ENCODE measurements at regions not wholly inside any gene's neighbourhood (a gene's known extent, or its start where the extent isn't known, plus 50 kb on each side); places are given as distances from the start of the nearest gene placed in this dataset.

DNA sequence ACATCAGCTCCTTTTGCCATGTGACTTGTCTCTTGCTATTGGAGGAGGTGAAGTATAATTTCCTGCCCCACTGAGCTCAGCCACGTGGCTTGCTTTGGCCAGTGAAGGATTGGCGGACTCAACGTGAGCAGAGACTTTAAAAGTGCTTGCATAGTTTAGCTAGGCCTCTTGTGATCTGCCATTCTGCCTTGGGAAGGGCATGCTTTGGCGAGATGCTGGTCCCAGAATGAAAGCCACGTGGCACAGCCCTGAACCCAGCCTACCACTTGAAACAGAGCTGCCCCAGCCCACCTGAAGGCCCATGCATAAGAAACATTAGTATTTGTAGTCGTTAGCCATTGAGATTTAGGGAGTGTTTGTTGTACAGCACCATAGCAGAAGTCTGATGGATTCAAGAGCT lies 148.2 kb downstream of the TMEM132E start:
- Mint-ChIP-seq H3K9me3 (peaks cover 5% of the 10 kb centered on the region; the same call in 2 of the 3 replicates), H3K4me3 (no peak overlapping the region), H3K36me3 (ENCODE audit: low read depth) (no peaks in the 10 kb centered on the region; the same call in 1 of the 3 replicates), H3K27ac (no peak overlapping the region), H3K4me1 (peaks cover 8% of the 10 kb centered on the region; the same call in 2 of the 3 replicates), H3K27me3 (ENCODE audit: insufficient read depth, low read depth, poor library complexity) (peaks cover 6% of the 10 kb centered on the region)
- Histone ChIP-seq H3K4me3 (no peak overlapping the region), H3K9me2 (ENCODE audit: insufficient read depth) (0 out of 2 replicates have a peak, but pooled peaks cover 4% of the 10 kb centered on the region), H3F3A (replicated peaks; ENCODE audit: low read depth) (no peaks in the 10 kb centered on the region), H3K36me3 (ENCODE audit: insufficient read depth) (no peaks in the 10 kb centered on the region), H3K27ac (ENCODE audit: low read depth) (no peak overlapping the region), H4K20me1 (replicated peaks; ENCODE audit: insufficient read depth) (no peaks in the 10 kb centered on the region), H2AFZ (no peak overlapping the region), H3K4me2 (no peak overlapping the region), H3K4me1 (ENCODE audit: insufficient read depth) (no peaks in the 10 kb centered on the region), H3K79me2 (replicated peaks; ENCODE audit: insufficient read depth) (no peaks in the 10 kb centered on the region), H3K27me3 (ENCODE audit: insufficient read depth) (no peaks in the 10 kb centered on the region)
- TF ChIP-seq CREB1 (CRISPR knock-in tag; IDR thresholded peaks at IDR 0.05; ENCODE audit: low read depth), result no peak
- TF ChIP-seq, protein P1, sequence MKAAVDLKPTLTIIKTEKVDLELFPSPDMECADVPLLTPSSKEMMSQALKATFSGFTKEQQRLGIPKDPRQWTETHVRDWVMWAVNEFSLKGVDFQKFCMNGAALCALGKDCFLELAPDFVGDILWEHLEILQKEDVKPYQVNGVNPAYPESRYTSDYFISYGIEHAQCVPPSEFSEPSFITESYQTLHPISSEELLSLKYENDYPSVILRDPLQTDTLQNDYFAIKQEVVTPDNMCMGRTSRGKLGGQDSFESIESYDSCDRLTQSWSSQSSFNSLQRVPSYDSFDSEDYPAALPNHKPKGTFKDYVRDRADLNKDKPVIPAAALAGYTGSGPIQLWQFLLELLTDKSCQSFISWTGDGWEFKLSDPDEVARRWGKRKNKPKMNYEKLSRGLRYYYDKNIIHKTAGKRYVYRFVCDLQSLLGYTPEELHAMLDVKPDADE (IDR thresholded peaks at IDR 0.05), result no peak
- TF ChIP-seq EZH2 (IDR thresholded peaks at IDR 0.05; ENCODE audit: low read depth, unreplicated experiment), result no peak
- TF ChIP-seq, protein P2, sequence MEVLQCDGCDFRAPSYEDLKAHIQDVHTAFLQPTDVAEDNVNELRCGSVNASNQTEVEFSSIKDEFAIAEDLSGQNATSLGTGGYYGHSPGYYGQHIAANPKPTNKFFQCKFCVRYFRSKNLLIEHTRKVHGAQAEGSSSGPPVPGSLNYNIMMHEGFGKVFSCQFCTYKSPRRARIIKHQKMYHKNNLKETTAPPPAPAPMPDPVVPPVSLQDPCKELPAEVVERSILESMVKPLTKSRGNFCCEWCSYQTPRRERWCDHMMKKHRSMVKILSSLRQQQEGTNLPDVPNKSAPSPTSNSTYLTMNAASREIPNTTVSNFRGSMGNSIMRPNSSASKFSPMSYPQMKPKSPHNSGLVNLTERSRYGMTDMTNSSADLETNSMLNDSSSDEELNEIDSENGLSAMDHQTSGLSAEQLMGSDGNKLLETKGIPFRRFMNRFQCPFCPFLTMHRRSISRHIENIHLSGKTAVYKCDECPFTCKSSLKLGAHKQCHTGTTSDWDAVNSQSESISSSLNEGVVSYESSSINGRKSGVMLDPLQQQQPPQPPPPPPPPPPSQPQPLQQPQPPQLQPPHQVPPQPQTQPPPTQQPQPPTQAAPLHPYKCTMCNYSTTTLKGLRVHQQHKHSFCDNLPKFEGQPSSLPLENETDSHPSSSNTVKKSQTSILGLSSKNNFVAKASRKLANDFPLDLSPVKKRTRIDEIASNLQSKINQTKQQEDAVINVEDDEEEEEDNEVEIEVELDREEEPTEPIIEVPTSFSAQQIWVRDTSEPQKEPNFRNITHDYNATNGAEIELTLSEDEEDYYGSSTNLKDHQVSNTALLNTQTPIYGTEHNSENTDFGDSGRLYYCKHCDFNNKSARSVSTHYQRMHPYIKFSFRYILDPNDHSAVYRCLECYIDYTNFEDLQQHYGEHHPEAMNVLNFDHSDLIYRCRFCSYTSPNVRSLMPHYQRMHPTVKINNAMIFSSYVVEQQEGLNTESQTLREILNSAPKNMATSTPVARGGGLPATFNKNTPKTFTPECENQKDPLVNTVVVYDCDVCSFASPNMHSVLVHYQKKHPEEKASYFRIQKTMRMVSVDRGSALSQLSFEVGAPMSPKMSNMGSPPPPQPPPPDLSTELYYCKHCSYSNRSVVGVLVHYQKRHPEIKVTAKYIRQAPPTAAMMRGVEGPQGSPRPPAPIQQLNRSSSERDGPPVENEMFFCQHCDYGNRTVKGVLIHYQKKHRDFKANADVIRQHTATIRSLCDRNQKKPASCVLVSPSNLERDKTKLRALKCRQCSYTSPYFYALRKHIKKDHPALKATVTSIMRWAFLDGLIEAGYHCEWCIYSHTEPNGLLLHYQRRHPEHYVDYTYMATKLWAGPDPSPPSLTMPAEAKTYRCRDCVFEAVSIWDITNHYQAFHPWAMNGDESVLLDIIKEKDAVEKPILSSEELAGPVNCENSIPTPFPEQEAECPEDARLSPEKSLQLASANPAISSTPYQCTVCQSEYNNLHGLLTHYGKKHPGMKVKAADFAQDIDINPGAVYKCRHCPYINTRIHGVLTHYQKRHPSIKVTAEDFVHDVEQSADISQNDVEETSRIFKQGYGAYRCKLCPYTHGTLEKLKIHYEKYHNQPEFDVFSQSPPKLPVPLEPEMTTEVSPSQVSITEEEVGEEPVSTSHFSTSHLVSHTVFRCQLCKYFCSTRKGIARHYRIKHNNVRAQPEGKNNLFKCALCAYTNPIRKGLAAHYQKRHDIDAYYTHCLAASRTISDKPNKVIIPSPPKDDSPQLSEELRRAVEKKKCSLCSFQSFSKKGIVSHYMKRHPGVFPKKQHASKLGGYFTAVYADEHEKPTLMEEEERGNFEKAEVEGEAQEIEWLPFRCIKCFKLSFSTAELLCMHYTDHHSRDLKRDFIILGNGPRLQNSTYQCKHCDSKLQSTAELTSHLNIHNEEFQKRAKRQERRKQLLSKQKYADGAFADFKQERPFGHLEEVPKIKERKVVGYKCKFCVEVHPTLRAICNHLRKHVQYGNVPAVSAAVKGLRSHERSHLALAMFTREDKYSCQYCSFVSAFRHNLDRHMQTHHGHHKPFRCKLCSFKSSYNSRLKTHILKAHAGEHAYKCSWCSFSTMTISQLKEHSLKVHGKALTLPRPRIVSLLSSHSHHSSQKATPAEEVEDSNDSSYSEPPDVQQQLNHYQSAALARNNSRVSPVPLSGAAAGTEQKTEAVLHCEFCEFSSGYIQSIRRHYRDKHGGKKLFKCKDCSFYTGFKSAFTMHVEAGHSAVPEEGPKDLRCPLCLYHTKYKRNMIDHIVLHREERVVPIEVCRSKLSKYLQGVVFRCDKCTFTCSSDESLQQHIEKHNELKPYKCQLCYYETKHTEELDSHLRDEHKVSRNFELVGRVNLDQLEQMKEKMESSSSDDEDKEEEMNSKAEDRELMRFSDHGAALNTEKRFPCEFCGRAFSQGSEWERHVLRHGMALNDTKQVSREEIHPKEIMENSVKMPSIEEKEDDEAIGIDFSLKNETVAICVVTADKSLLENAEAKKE (CRISPR knock-in tag; IDR thresholded peaks at IDR 0.05), result no peak
- TF ChIP-seq ZNF331 (CRISPR knock-in tag; IDR thresholded peaks at IDR 0.05; ENCODE audit: low read depth), result no peak
- TF ChIP-seq, protein P3, sequence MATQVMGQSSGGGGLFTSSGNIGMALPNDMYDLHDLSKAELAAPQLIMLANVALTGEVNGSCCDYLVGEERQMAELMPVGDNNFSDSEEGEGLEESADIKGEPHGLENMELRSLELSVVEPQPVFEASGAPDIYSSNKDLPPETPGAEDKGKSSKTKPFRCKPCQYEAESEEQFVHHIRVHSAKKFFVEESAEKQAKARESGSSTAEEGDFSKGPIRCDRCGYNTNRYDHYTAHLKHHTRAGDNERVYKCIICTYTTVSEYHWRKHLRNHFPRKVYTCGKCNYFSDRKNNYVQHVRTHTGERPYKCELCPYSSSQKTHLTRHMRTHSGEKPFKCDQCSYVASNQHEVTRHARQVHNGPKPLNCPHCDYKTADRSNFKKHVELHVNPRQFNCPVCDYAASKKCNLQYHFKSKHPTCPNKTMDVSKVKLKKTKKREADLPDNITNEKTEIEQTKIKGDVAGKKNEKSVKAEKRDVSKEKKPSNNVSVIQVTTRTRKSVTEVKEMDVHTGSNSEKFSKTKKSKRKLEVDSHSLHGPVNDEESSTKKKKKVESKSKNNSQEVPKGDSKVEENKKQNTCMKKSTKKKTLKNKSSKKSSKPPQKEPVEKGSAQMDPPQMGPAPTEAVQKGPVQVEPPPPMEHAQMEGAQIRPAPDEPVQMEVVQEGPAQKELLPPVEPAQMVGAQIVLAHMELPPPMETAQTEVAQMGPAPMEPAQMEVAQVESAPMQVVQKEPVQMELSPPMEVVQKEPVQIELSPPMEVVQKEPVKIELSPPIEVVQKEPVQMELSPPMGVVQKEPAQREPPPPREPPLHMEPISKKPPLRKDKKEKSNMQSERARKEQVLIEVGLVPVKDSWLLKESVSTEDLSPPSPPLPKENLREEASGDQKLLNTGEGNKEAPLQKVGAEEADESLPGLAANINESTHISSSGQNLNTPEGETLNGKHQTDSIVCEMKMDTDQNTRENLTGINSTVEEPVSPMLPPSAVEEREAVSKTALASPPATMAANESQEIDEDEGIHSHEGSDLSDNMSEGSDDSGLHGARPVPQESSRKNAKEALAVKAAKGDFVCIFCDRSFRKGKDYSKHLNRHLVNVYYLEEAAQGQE (IDR thresholded peaks at IDR 0.05; ENCODE audit: unreplicated experiment), result no peak
- TF ChIP-seq, protein P4, sequence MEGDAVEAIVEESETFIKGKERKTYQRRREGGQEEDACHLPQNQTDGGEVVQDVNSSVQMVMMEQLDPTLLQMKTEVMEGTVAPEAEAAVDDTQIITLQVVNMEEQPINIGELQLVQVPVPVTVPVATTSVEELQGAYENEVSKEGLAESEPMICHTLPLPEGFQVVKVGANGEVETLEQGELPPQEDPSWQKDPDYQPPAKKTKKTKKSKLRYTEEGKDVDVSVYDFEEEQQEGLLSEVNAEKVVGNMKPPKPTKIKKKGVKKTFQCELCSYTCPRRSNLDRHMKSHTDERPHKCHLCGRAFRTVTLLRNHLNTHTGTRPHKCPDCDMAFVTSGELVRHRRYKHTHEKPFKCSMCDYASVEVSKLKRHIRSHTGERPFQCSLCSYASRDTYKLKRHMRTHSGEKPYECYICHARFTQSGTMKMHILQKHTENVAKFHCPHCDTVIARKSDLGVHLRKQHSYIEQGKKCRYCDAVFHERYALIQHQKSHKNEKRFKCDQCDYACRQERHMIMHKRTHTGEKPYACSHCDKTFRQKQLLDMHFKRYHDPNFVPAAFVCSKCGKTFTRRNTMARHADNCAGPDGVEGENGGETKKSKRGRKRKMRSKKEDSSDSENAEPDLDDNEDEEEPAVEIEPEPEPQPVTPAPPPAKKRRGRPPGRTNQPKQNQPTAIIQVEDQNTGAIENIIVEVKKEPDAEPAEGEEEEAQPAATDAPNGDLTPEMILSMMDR (conservative IDR thresholded peaks at IDR 0.05; ENCODE audit: low read depth in 2 of 2), result no peak
- TF ChIP-seq NANOG (IDR thresholded peaks at IDR 0.05; ENCODE audit: borderline replicate concordance), result no peak
- no peak for TF ChIP-seq ZNF114 (CRISPR knock-in tag; IDR thresholded peaks at IDR 0.05)
- no peak for DNase-seq (ENCODE audit: low spot score)
- no peak for ATAC-seq
